GM12878 (cell line): ENCODE measurements at regions not wholly inside any gene's neighbourhood (a gene's known extent, or its start where the extent isn't known, plus 50 kb on each side); places are given as distances from the start of the nearest gene placed in this dataset.

Experiments
- E4F1 ChIP-seq: fragments of 450-650 bp; IDR thresholded peaks from 2 replicates; pipeline ENCODE4 v1.6.1; 2018; ENCODE audit warnings: borderline replicate concordance, mild to moderate bottlenecking; ENCODE audit not compliant: partially characterized antibody
- HSF1 ChIP-seq: fragments of 150-350 bp; IDR thresholded peaks from 2 replicates; pipeline ENCODE4 v1.6.1; 2014; ENCODE audit warnings: mild to moderate bottlenecking, low read depth, low read length
- MAX ChIP-seq: IDR thresholded peaks from 2 replicates; pipeline ENCODE4 v1.6.1; 2012; ENCODE audit warnings: low read depth, low read length, improper control_type of control experiment
- MEF2A ChIP-seq: IDR thresholded peaks from 2 replicates; pipeline ENCODE4 v1.6.1; 2011; ENCODE audit warnings: low read depth, mild to moderate bottlenecking, low read length, moderate library complexity; ENCODE audit not compliant: insufficient read depth
- NFXL1 ChIP-seq: fragments of 450-650 bp; IDR thresholded peaks from 2 replicates; pipeline ENCODE4 v1.6.1; 2017; ENCODE audit warnings: antibody characterized with exemption, mild to moderate bottlenecking, borderline replicate concordance
- POLR2AphosphoS5 ChIP-seq: IDR thresholded peaks from 2 replicates; pipeline ENCODE4 v1.6.1; 2011; ENCODE audit warnings: mild to moderate bottlenecking, low read length, inconsistent platforms
- STAT1 ChIP-seq: fragments of 450-650 bp; conservative IDR thresholded peaks from 2 replicates; pipeline ENCODE4 v1.6.1; 2014; ENCODE audit warnings: antibody characterized with exemption, mild to moderate bottlenecking
- TCF12 ChIP-seq: IDR thresholded peaks from 2 replicates; pipeline ENCODE4 v1.6.1; 2011; ENCODE audit warnings: low read depth, mild to moderate bottlenecking, low read length
- ZBTB11 ChIP-seq: fragments of 450-650 bp; formaldehyde crosslinking; IDR thresholded peaks from 2 replicates; pipeline ENCODE4 v1.5.0; 2022; ENCODE audit warnings: mild to moderate bottlenecking, missing genetic modification characterization
- ZBTB4 ChIP-seq: fragments of 450-650 bp; formaldehyde crosslinking; IDR thresholded peaks from 2 replicates; pipeline ENCODE4 v1.4.0; 2022; ENCODE audit warnings: mild to moderate bottlenecking, moderate library complexity
- ZNF274 ChIP-seq: IDR thresholded peaks from one replicate; pipeline ENCODE4 v1.8.0; 2011; ENCODE audit not compliant: insufficient read length, insufficient read depth
- ZNF687 ChIP-seq: fragments of 450-650 bp; IDR thresholded peaks from 2 replicates; pipeline ENCODE4 v1.6.1; 2017; ENCODE audit warnings: mild to moderate bottlenecking, moderate library complexity

GRCh38 chr1:14142397-14143100, 442.6 kb downstream of the PRDM2 start (continued):
- TF ChIP-seq ZBTB11 (CRISPR knock-in tag): no peak
- TF ChIP-seq HSF1: no peak
- no peak for TF ChIP-seq POLR2AphosphoS5
- TF ChIP-seq NFXL1: no peak
- TF ChIP-seq ZNF274: no peak
- TF ChIP-seq TCF12: no peak
- TF ChIP-seq MAX: no peak
- TF ChIP-seq ZBTB4 (CRISPR knock-in tag): no peak
- no peak for TF ChIP-seq E4F1
- no peak for TF ChIP-seq MEF2A
- no peak for TF ChIP-seq ZNF687
- TF ChIP-seq STAT1: no peak
